Upper lobe of left lung (tissue), 4 donors: ENCODE measurements at regions not wholly inside any gene's neighbourhood (a gene's known extent, or its start where the extent isn't known, plus 50 kb on each side); places are given as distances from the start of the nearest gene placed in this dataset.

Experiments used
- CTCF ChIP-seq, 6 experiments: fragments of 450-650 bp in 4 of 6; fragments of 200-600 bp in 2 of 6; sonication (generic) in 2 of 6; IDR thresholded peaks; one replicate each; pipeline ENCODE4 v1.5.1; 2016 to 2019; ENCODE audit warnings: antibody characterized with exemption in 6 of 6
- POLR2A ChIP-seq, 4 donors: fragments of 450-650 bp; IDR thresholded peaks; one replicate each; pipeline ENCODE4 v1.5.1; 2016 to 2017; ENCODE audit warnings: antibody characterized with exemption in 4 of 4, mild to moderate bottlenecking in 2 of 4

GRCh38 chr2:173584676-173585458, 230.2 kb downstream of the CDCA7 start:
- TF ChIP-seq POLR2A (IDR thresholded peaks at IDR 0.05) (no peak), CTCF (IDR thresholded peaks at IDR 0.05) (no peak)
